ENCODE measurements at regions not wholly inside any gene's neighbourhood (a gene's known extent, or its start where the extent isn't known, plus 50 kb on each side); places are given as distances from the start of the nearest gene placed in this dataset.
"Not testable (repeated sequence)": the region's sequence is repeated elsewhere in the genome, so short reads cannot be mapped to it uniquely, and the experiment has no call there.

GRCh38 chr3:193096076-193096475, 144.9 kb upstream of the PLAAT1 start:
- FAIRE-seq (no peak), DNase-seq (ENCODE audit: extremely low spot score, insufficient read length, low read depth) (no peak)

- FAIRE-seq (no peak), DNase-seq (ENCODE audit: extremely low spot score, insufficient read length, low read depth) (no peak)
These were observed 126.3 kb upstream of the PLAAT1 start for GRCh38 chr3:193114431-193115340.

DNA sequence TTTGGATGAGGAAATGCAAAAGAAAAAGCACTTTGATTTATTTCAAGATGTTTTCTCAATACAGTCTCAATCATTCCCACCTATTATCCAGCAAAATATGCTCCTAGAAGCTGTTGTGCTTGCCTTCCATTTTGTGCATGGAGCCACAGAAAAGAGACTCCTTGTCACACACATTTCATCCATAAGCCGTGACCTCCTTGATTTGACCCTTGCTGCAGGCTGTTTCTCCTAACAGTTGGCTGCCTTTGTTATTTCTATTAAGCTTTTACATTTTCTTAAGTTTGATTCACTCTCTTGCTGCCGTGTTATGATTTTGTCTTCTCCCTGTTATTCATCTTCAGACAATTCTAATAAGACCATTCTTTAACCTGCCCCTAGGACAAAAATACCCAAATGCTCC, 124.2 kb upstream of the PLAAT1 start:
- DNase-seq (ENCODE audit: extremely low spot score, insufficient read length, low read depth): no peak
- no peak for FAIRE-seq

DNA sequence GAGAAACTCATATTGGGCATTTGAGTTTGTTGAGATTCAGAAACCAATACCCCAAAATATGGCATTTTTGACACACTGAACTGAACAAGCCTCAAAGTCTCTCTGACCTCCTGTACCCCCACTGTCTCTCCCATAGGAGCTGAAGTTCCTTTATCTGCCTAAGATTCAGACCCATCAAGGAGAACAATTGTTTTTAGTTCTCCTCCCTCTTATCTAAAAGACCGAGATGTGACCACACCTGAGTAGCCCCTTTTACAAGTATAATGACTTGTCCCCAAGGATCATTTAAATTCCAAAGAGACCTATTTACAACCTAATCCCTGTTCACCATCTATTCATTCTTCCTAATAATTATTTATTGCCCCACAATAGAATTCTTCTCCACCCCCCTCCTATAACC, 122.1 kb upstream of the PLAAT1 start:
- FAIRE-seq (no peak), DNase-seq (ENCODE audit: extremely low spot score, insufficient read length, low read depth) (no peak)

GRCh38 chr3:193119926-193120325, 121.1 kb upstream of the PLAAT1 start:
- DNase-seq (ENCODE audit: extremely low spot score, insufficient read length, low read depth) (no peak), FAIRE-seq (no peak)

DNA sequence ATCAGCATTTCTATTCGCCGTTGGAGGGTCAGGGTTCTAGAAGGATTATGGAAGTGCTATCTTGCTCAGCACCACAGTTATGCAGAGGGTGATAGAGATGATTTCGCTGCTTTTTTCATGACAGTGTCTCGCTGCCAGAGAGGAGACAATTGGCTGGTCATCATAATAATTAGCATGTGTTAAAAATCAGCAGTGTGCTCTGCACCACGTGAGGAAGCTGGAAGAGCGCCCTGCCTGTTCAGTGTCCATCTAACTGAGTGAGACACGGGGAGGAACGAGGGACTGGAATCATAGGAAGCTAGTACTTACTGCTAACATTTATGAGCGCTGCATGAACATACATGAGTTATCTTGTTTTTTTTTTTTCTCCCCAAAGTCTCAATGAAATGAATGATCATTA, 116.2 kb upstream of the PLAAT1 start:
- DNase-seq (ENCODE audit: extremely low spot score, insufficient read length, low read depth): no peak
- no peak for FAIRE-seq

DNA sequence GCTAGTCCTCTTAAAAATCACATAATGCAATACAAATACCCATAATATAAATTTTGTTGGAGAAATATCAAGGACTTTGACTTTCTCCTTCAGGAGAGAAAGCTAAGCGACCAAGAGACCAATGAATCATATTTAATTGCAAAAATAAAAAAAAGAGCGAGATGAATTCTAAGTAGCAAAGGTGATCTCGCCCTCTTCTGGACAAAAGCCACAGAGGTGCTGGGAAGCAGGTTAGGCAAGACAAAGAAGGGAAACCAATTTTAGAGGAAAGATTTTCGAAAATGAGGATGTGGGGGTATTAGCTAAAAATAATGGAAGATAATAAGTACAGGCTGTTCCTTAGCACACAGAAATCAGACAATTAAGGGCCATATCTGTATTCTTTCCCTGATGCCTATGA, 111.4 kb upstream of the PLAAT1 start:
- DNase-seq (ENCODE audit: extremely low spot score, insufficient read length, low read depth): no peak

GRCh38 chr3:193130576-193130975, 110.4 kb upstream of the PLAAT1 start:
- DNase-seq (ENCODE audit: extremely low spot score, insufficient read length, low read depth) (no peak), FAIRE-seq (no peak)

More for the DNA sequence above, 111.4 kb upstream of the PLAAT1 start:
- no peak for FAIRE-seq

GRCh38 chr3:193132241-193132640, 108.8 kb upstream of the PLAAT1 start:
- no peak for FAIRE-seq

DNA sequence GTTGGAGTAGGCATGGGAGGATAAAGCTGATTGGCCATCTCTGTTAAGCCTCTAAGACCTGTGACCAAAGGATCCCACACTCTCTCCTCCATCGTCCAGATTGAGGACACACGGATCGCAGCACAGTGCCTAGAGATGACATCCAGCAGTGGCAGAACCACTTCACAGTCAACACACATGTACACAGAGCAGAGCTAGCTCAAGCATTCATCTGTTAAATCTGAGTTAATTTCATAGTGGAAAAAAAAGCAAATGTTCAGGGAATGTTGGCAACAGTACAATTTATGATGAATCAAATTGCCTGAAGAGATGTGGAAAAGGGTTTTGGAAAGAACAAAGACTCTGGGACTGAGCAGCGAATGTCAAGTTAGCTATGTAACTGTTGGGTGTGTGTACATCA, 108.1 kb upstream of the PLAAT1 start:
- FAIRE-seq: no peak
- no peak for DNase-seq (ENCODE audit: extremely low spot score, insufficient read length, low read depth)

More at GRCh38 chr3:193132241-193132640, 108.8 kb upstream of the PLAAT1 start:
- no peak for DNase-seq (ENCODE audit: extremely low spot score, insufficient read length, low read depth)

DNA sequence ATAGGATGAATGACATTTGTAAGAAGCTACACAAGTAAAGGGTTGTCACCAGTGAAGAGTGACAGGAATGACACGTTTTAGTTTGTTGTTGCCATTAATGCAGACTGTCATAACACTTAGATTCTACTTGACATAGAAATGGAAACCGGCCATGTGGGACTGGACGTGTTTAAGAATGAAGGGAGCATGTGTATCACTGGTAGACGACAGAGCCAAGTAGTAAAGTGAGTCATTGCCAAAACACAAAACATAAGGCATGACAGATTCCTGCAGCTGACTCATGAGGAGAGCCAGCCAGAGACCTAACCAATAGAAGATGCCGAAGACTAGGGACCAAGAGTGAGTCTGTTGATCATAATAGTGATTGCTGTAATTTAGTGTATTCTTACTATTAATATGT, 106.2 kb upstream of the PLAAT1 start:
- FAIRE-seq: no peak
- no peak for DNase-seq (ENCODE audit: extremely low spot score, insufficient read length, low read depth)

DNA sequence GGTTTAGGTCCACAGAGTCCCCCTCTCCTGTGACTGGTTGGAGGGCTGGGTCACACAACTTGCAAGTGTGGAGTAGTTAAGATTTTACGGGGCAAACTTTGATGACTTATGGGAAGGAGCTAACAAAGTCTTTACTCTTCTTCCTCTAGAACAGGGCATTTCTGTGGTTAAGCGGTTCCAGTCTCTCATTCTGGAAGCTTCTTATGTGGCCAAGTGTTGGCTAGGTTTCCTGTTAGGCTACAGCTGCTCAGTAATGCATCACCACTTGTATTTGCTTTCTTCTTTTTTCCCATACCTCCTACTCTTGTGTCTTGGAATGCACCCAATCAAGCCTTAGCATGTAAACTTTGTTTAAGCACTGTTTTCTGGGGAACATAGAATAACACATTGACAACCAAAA, 100.6 kb upstream of the PLAAT1 start:
- no peak for FAIRE-seq
- DNase-seq (ENCODE audit: extremely low spot score, insufficient read length, low read depth): no peak

DNA sequence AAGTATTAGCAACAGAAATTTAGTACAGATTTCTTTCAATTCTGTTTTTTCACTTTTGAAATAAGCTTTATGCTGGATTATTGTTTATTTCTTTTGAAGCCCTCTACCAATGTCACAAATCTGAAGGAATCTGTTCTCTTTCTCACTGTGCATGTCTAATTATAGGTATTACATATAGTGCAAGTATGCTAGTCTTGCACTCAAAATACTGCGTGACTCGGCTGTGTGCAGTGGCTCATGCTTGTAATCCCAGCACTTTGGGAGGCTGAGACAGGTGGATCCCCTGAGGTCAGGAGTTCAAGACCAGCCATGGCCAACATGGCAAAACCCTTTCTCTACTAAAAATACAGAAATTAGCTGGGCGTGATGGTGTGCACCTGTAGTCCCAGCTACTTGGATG, 95.8 kb upstream of the PLAAT1 start:
- no peak for FAIRE-seq
- no peak for DNase-seq (ENCODE audit: extremely low spot score, insufficient read length, low read depth)

- FAIRE-seq: no peak
These were observed 92.1 kb upstream of the PLAAT1 start for GRCh38 chr3:193148688-193149473.

GRCh38 chr3:193149998-193150397, 91.0 kb upstream of the PLAAT1 start:
- no peak for FAIRE-seq

More at GRCh38 chr3:193148688-193149473, 92.1 kb upstream of the PLAAT1 start:
- no peak for DNase-seq (ENCODE audit: extremely low spot score, insufficient read length, low read depth)

GRCh38 chr3:193155044-193155781, 85.8 kb upstream of the PLAAT1 start:
- peak; percentile 42 for FAIRE-seq
- DNase-seq (ENCODE audit: extremely low spot score, insufficient read length, low read depth): not testable (repeated sequence)

More at GRCh38 chr3:193149998-193150397, 91.0 kb upstream of the PLAAT1 start:
- DNase-seq (ENCODE audit: extremely low spot score, insufficient read length, low read depth): no peak

GRCh38 chr3:193157051-193157450, 84.0 kb upstream of the PLAAT1 start:
- FAIRE-seq (no peak), DNase-seq (ENCODE audit: extremely low spot score, insufficient read length, low read depth) (no peak)

- DNase-seq (ENCODE audit: extremely low spot score, insufficient read length, low read depth): no peak
- no peak for FAIRE-seq
These were observed 75.4 kb upstream of the PLAAT1 start for GRCh38 chr3:193165431-193166120.

- DNase-seq (ENCODE audit: extremely low spot score, insufficient read length, low read depth) (no peak), FAIRE-seq (no peak)
These were observed 72.1 kb upstream of the PLAAT1 start for GRCh38 chr3:193168931-193169330.

GRCh38 chr3:193174140-193174539, 66.9 kb upstream of the PLAAT1 start:
- FAIRE-seq: no peak
- no peak for DNase-seq (ENCODE audit: extremely low spot score, insufficient read length, low read depth)
